Activated CD4-positive, alpha-beta T cell treated with anti-CD3 and anti-CD28 coated beads, Interleukin-2, amount 50 U/mL, for 48 hours (primary cell): ENCODE measurements at regions not wholly inside any gene's neighbourhood (a gene's known extent, or its start where the extent isn't known, plus 50 kb on each side); places are given as distances from the start of the nearest gene placed in this dataset.
"Not testable (repeated sequence)": the region's sequence is repeated elsewhere in the genome, so short reads cannot be mapped to it uniquely, and the experiment has no call there.

Experiments used
- DNase-seq, 2 experiments: peaks; one replicate each; pipeline ENCODE4 v3.0.0-alpha.2; 2020

- no peak for DNase-seq
Measured at GRCh38 chr6:93183531-93183972, 235.8 kb downstream of the EPHA7 start.

DNA sequence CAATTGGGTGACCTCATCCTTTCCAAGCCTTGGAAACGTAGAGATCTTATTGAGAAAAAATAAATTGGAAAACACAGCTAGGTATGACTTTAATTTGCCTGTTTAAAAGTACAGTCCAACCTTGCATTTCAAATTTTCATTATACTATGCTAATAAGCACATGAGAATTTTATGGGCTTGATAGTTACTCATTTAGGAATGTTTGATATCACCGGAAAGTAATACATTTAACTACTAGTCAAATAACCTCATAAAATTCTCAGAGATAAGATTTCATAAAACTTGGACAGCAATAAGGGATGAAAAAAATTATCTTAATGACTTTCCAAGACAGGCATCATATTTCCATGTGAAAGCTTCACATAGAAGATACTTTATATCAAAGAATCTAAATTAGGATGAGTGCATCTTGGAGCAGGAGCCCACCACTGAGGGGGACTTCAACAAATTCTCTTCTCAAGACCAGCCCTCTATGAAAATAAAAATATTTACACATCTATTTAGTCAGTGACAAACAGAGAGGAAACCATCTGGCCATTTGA is 236.3 kb downstream of the EPHA7 start:
- no peak for DNase-seq

GRCh38 chr6:93177918-93178317 is 241.4 kb downstream of the EPHA7 start:
- DNase-seq, result no peak

- no peak for DNase-seq
Measured at GRCh38 chr6:93177438-93177837, 241.9 kb downstream of the EPHA7 start.

DNA sequence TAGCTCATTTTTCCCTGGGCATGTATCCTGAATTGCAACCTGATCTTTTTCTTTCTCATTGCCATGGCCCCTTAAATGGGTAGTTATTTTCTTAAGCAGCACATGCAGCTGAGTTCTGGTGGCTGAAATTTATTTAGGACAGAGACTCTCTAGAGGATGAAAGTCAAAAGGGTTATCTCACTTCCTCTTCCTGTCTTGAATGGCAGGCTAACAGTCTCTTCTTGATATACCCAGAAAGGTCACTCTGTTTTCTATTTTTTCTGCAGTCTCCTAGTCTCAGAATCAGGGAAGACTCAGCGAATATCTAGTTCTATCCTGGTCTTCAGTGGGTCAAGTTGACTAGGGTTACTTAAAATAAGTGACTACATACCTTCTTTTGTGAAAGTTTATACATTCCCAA is 243.3 kb downstream of the EPHA7 start:
- no peak for DNase-seq

- not testable (repeated sequence) for DNase-seq
Measured at GRCh38 chr6:93173573-93173972, 245.8 kb downstream of the EPHA7 start.

DNA sequence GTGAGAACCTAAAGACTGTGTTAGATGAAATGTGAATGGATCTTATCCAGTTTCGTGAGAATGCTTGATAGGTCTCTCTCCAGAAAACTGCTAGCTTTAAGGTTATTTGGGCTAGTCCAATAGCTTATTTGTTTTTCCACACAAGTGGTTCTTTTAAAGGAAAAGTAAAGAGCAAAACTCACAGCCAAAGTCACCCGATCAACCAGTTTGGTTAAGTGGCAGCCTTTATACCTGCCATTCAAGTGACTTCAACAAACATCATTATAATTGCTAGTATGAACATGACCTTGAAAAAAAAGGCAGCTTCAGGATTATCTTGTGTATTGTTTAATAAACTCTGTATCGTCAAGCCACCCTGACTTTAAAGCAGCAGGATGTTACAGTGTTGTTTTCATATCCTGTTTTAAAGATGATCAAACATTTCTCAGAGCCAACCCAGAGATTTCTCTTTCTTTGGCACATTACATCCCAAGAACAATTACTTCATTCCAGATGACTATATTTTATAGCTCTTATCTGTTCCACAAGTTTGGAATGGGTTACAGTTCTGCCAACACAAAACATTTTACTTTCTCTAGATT is 253.4 kb downstream of the EPHA7 start:
- DNase-seq, result no peak

- no peak for DNase-seq
Measured at GRCh38 chr6:93164781-93165180, 254.6 kb downstream of the EPHA7 start.

DNA sequence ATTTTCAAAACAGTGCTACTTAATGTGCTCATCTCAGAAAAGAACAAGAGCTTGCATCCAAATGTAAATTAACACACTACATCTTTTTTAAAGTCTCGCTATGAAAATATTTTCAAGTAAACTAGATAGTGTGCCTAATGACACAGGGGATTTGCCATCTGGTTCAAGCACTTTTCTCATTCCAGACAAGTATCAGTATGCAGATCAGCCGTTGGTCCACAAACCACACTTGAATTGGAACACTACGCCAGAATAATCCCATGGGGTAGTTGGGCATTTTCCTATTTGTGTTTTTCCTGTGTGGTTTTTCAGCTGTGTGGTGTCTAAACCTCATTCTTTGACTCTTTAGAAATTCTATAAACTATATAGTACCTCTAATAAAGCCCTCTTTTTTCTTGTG is 256.2 kb downstream of the EPHA7 start:
- DNase-seq, result no peak

DNA sequence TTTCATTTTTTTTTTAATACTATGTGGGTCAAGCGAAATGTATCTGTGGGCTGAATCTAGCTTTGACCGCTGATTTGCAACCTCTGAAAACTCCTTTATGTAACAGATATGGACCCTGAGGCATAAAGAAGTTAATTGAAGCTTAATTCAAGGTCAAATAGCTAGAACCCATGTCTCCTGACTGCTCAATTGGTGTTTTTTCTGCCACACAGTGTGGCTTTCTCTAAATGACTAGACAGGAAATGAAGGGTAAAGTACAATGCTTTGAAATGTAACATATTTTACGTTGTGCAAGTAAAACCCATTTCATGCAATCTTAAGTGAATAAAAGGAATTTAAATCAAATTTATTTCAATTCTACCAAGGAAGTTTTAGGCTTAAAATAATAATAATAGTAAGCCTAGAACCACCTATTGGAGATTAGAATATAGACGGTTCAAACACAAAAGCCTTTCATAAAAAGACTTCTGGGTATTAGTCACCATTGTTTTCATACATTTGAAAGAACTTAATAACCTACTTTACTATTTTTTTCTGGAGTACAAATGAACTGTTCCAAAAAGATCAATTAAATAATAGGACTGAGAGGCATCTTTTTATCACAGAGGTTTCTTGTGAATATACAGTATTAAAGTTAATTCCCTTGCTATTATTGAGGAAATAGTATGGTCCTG is 279.8 kb downstream of the EPHA7 start:
- no peak for DNase-seq

GRCh38 chr6:93136111-93136510 is 283.2 kb downstream of the EPHA7 start:
- DNase-seq, result no peak

GRCh38 chr6:93124006-93124632 is 295.2 kb downstream of the EPHA7 start:
- DNase-seq, result no peak

GRCh38 chr6:93123585-93123984 is 295.8 kb downstream of the EPHA7 start:
- DNase-seq, result no peak

- DNase-seq, result no peak
Measured at GRCh38 chr6:93120154-93120742, 299.1 kb downstream of the EPHA7 start.

DNA sequence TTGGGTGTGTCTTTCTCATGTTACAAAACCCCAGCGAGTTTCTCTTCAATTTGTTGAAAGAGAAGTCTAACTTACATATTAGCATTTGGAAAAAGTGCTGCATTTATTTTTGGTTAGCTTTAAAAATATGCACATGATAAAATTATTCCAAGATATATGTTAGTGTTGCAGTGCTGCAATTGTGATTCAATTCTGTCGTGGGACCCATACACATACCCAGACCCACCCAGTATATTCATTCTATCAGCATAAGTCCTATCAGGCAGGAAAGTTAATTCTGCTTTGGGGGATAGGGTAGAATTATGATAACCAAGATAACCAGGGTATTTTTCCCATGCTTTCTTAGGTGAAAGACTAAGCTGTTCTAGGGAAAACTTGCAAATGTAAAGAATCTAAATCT is 313.5 kb downstream of the EPHA7 start:
- no peak for DNase-seq

- DNase-seq, result no peak
Measured at GRCh38 chr6:93105017-93105416, 314.3 kb downstream of the EPHA7 start.

GRCh38 chr6:93104195-93104817 is 315.1 kb downstream of the EPHA7 start:
- DNase-seq, result no peak

GRCh38 chr6:93088621-93089501 is 330.5 kb downstream of the EPHA7 start:
- DNase-seq, result no peak

DNA sequence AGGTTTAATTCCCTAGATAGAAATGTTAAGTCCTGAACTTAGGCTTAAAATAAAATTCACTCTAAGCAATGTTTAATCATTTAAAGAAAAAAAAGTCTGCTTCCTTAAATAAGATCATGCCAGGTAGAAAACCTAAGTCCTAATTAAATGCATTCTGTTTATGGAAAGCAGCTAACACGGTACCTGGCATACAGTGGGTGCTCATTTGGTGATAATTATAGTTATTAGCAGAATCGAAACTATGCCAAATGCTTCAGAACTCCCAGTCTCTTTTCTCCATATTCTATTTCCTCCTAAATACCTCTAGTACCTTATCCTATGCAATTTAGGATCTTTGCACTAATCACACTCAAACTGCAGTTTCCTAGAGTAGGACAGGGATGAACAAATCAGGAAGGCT is 331.8 kb downstream of the EPHA7 start:
- no peak for DNase-seq

DNA sequence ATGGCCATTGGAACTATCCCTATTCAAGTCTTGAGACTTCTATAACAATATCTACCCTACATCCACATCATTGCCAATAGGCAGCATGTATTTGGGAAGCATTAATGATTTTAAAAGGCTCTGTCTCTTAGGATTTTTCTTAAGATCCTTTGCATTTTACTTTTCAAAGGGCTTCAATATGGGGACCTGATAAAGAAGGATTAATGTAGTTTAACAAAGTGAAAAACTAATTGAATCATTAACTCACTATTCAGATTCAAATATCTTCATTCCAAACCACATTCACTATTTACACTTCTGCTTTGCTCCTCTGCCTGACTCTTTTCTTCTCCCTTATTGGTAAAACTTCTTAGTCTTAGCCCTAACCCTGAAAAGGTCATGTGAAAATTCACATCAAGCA is 333.0 kb downstream of the EPHA7 start:
- no peak for DNase-seq

GRCh38 chr6:93083337-93084230 is 335.8 kb downstream of the EPHA7 start:
- no peak for DNase-seq
